ENCODE measurements at regions not wholly inside any gene's neighbourhood (a gene's known extent, or its start where the extent isn't known, plus 50 kb on each side); places are given as distances from the start of the nearest gene placed in this dataset.
"Not testable (repeated sequence)": the region's sequence is repeated elsewhere in the genome, so short reads cannot be mapped to it uniquely, and the experiment has no call there.

DNA sequence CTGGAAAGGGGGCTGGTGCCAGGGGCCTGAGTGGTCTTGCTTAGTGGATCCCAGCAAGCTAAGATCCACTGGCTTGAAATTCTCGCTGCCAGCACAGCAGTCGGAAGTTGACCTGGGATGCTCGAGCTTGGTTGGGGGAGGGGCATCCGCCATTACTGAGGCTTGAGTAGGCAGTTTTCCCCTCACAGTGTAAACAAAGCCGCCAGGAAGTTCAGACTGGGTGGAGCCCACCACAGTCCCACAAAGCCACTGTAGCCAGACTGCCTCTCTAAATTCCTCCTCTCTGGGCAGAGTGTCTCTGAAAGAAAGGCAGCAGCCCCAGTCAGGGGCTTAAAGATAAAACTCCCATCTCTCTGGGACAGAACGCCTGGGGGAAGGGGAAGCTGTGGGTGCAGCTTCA, 457.7 kb upstream of the SPRED2 start:
- DNase-seq, result not testable (repeated sequence)

DNA sequence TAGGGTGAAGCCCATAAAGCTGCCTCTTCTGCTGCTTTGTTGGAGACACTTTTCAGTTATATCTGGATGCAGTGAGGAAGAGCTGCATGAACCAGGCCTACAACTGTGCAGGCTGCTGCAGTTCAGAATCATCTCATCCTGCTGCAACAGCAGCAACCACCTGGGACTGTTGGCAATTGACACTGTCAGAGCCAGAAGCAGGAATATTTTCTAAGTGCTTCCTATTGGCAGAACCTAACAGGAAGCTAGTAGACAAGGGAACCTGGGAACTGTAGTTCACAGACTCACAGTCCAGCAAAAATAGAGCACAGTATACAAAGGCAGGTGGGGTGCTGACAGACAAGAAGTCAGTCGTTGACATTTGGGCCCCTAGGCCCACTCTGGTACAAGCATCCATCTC, 452.9 kb upstream of the SPRED2 start:
- no peak for DNase-seq

DNA sequence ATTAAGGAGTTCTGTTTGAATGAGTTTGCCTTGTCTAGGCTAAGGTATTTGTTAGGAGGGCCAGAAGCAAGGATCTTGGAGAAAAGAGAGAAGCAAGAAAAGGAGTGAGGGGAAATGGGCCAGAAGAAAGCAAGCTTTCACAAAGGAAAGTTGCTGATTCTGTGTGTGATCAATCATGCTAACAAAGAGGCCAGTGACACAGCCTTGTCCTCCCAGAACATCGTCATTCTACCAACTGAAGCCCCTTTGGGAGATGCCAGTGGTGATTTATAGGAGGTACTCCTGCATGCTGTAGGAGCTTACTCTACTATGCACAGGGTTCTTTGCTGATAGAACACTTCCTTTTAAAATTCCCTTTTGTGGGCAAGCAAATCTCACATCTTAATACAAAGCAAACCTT, 449.2 kb upstream of the SPRED2 start:
- DNase-seq, result no peak

- DNase-seq, result peak; percentile 27
Observed at GRCh38 chr2:65880436-65880835, 448.0 kb upstream of the SPRED2 start.

DNA sequence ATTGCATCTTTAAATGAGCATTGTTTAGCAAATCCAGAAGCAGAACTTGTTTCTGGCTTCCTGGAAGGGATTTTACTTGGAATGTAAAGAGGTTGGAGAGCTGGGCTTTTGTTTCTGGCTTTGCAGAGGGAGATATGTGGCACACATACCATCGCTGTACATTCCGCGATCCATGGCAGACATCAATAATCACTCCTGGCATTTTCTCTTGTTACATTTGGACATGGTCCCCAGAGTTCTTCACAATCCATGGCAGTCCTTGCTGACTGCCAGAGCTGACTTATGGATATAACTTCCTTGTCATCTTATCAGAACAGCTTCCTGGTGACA, 445.6 kb upstream of the SPRED2 start:
- DNase-seq, result peak; percentile 8

DNA sequence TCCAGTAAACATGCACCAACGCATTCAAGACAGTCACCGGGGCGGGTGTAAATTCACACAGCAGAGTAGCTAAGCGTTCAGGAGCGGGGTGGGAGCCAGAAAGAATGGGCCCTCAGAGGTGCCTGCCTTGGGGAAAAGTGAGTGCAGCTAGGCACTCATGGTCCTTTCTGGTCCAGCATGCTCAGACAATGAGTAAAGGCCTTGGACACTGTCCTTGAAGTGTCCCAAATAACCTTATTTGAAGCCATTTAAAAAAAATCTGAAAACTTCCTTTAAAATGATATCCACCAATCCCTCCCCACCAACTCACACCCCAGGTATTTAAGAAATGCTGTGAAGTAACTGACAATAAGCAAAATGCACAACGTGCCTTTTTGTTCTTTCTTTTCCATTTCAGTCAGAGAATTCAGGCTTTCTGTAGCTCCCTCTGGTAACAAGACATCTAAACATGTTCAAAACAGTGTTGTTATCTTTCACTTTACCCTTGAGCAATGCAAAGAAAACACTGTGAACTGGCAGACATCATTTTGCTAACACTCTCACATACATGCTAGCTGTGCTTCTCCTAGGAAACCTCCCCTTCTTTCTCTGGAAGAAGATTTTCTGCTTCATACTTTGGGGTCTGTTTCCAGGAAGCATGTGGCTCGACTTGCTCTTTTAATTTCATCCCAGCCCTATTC, 445.1 kb upstream of the SPRED2 start:
- no peak for DNase-seq

GRCh38 chr2:65876114-65876513, 443.7 kb upstream of the SPRED2 start:
- DNase-seq, result no peak

DNA sequence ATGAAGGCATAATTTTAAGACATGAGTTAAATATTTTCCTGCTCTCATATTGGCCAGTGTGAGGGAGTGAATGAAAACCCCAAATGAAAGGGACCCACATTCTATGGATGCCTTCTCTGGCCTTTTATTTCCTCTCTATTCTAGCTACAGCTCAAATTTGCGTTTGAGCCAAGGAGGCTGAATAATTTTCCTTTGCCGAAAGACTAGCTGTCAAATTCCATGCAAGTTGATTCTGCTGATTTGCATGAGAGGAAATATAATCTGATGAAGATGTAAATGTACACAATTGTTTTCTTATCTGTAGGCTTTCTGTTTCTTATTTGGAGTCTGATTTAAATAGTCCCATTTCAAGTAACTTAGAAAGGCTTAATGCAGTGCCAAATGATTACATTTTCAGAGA, 438.4 kb upstream of the SPRED2 start:
- DNase-seq, result no peak

DNA sequence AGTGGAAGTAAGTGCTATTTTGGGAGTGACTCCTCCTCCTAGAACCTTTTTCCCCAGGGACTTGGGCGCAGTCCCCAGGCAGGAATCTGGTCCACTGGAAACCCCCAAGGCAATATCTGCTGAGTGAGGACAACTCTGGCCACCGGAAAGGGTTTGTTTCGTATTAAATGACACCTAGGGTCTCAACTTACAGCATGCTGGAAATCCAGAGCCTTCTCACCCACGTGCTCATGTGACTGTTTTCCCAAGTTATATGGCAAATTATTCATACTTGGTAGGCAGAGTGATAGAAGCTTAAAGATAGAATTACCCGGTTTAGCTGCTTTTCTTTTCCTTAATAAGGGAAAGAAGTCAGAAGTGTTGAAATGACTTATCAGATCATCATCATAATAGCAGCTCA, 436.9 kb upstream of the SPRED2 start:
- DNase-seq, result no peak

- DNase-seq, result no peak
Observed at GRCh38 chr2:65868177-65868576, 435.8 kb upstream of the SPRED2 start.

DNA sequence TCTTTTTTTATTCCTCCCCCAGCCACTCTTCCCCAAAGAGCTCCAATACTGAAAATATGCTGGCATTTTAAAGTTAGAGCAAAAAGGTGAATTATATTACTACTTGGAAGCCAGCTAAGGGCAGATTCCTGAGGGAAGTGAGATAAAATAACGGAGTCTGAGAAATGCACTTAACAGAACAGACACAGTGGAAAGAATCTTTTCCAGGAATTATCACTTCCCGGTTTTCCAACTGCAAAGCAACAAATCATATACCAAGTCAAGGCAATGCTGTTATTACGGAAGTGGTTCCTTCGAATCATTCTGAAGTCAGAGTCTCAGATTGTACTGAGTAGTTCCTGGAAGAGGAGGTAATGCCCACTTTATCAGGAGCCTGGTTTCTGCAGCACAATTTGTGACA, 435.0 kb upstream of the SPRED2 start:
- DNase-seq, result no peak

DNA sequence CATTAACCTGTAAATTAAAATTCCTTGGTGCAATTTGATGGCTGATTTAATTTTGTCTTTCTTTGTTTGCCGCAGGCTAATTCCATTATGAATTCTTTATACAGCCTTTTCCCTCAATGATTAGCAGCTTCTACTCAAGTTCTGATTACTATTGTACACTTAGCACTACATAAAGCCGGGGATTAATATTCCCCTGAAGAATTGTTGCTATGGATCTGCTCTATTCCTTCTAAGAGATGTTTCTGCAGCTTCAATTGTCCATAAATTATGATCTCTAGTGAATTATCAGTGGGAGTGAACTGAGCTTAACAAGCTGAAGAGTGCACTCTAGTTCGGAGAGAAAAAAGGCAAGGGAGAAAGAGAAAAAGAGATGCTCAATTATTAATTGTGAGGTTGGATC, 433.7 kb upstream of the SPRED2 start:
- no peak for DNase-seq

DNA sequence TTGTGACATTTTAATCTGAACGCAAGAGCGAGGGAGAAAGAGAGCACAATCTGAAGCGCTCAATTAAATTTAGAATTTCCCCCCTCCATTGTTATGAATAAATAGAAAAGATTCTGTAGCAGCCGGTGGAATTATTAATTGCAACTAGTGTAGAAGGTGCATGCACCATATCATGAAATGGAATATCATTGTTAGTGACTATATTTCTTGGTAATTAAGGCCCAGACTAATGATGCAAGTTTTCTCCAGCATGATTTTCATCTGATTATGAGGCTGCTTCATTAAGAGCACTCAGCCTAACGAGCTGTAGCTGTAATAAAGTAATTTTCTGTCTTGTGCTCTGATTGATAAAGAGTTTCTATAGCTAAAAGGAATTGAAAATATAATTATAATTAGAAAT, 432.2 kb upstream of the SPRED2 start:
- no peak for DNase-seq

DNA sequence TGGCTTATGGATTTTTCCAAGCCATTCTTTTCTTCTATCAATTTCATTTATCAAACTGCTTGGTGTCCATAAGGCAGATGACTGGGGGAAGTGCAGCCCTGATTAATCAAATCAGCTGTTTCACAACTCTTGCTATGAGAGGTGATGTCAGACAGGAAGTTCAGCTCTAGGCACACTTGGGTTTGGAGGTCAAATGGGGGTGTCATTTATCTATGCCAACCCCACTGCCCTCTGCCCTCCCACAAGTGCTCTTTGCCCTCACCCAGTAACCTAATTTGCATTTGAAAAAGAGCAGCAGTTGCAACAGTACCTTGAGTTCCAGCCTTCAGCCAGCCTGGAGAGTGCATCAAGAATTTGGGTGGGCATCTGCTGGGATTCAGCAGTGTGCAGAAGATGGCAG, 431.3 kb upstream of the SPRED2 start:
- DNase-seq, result no peak

GRCh38 chr2:65856928-65857327, 424.5 kb upstream of the SPRED2 start:
- no peak for DNase-seq

DNA sequence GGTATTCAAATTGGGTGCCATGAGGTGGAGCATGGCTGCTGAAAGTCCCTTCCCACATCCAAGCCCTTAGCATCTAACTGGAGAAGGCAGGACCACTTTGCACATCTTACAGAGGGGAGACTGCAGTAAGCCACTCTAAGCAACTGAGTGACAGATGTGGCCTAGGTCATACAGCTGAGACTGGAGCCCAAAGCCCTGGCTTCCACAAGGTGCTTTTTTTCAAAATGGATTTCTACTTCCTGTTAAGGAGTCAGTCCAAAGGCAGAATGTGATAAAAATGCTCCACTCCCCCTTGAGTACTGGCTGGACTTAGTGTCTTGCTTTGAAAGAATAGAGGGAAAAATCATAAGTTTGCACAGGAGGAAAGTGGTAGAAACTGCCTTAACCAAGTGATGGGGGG, 424.0 kb upstream of the SPRED2 start:
- DNase-seq, result no peak

DNA sequence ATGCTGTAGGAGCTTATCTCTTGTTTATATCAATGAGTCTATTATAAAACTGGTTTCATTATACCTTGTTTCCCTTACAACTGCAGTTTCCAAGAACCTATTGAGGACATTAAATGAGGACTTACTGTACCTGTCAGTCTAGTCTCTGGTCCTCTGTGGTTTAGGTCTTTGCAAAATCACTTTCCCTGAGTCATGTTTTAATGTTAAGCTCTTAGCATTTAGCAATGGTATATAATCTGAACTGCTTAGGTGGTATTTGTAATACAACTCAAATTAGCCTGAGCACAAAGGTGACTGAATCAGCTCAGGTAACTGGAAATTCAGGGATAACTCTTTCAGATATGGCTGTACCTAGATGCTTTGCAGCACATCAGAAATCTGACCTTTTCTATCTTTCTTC, 418.3 kb upstream of the SPRED2 start:
- no peak for DNase-seq

- DNase-seq, result no peak
Observed at GRCh38 chr2:65846989-65847678, 414.7 kb upstream of the SPRED2 start.

DNA sequence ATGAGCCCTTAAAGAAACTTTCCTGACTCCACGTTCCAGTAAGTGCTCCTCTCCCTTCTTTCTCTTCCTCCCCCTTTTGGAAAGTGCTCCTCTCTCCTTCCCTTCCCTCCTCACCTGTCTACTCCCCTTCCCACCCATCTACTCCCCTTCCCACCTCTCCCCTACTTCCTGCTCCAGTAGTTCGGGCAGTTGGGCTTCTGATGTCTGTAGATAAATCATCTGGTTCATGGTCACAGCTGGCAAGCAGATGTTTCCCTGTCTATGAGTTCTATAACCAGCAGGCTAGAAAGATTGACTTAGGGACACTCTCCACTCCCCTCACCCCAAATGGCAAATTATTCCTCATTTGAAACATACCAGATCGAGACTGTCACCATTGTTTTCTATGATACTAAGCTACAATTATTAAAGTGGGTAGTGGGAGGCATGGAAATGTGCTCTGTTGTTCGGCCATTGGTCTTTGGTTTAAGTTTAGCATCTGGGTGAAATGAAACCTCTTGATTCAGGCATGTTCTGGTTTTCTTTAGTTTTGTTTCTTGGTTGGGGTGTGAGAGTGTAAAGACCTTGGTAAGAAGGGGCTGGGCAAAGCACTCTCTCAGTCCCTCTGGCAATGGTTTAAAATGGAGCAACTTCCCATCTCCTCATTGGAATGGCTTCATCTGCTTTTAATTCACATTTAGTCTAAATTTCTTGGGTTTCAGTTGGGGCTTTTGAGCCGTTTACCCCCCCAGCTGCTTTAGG, 413.2 kb upstream of the SPRED2 start:
- no peak for DNase-seq

- no peak for DNase-seq
Observed at GRCh38 chr2:65842104-65842503, 409.7 kb upstream of the SPRED2 start.

DNA sequence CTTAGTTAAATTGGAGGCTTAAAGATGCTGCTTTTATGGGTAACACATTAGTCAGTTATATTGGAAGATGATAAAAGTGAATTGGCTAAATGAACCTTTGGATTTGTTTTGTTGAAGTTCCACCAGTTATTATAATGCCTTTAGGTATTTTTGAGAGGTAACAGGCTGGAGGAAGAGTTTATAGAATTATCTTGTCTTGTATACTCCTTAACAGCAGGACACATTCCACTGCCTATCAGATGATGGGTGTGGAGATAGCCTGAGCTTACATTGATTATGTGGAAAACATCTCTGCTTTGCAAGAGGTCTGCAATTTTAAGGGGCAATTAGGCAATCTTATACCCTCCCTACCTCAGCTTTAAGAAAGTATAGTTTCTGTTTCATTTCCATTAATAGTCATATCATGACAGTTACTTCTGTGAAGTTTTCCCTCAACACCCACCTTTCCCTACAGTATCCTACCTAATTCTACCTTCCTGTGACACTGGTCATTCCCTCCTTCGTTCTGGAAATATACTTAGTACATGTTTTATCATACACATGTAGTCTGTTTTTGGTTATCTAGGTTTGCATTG, 403.7 kb upstream of the SPRED2 start:
- DNase-seq, result no peak

GRCh38 chr2:65834771-65835475, 402.5 kb upstream of the SPRED2 start:
- DNase-seq, result no peak

DNA sequence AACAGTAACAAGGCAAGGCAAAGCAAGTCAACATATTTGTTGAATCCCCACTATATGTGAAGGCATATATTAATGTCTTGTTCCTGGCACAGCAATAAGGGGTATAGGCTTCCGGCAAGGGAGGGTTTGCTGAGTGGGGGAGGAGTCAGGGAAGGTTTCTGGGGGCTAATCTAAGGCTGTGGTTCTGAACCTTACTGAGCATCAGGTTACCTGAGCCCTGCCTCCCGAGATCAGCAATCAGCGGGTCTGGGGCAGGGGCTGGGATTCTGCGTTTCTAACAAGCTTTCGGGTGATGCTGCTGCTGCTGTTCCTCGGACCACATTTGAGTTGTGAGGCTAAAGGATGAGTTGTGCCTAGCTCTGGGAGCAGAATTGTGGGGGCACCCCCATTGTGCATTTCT, 401.7 kb upstream of the SPRED2 start:
- DNase-seq, result no peak
